Jurkat, Clone E6-1 (cell line): ENCODE measurements at regions not wholly inside any gene's neighbourhood (a gene's known extent, or its start where the extent isn't known, plus 50 kb on each side); places are given as distances from the start of the nearest gene placed in this dataset.
"Not testable (repeated sequence)": the region's sequence is repeated elsewhere in the genome, so short reads cannot be mapped to it uniquely, and the experiment has no call there.

ENCODE experiments used
- DNase-seq: peaks from one replicate; pipeline ENCODE4 v3.0.0-alpha.2; 2011; ENCODE audit warnings: low read depth, low spot score
- H3K4me3 ChIP-seq: 2 replicates; pipeline ENCODE4 v1.5.1; 2011; ENCODE audit warnings: mild to moderate bottlenecking, low read length, control low read depth, moderate library complexity

GRCh38 chr13:79871594-79871993, 390.6 kb downstream of the NDFIP2 start:
- DNase-seq: no peak
- no peak overlapping the region for H3K4me3 ChIP-seq

- no peak overlapping the region for H3K4me3 ChIP-seq
- DNase-seq: no peak
These were observed 389.8 kb downstream of the NDFIP2 start for GRCh38 chr13:79870766-79871165.

- H3K4me3 ChIP-seq: no peak overlapping the region
- no peak for DNase-seq
These were observed 389.2 kb downstream of the NDFIP2 start for GRCh38 chr13:79870123-79870522.

GRCh38 chr13:79869326-79869725, 388.4 kb downstream of the NDFIP2 start:
- no peak overlapping the region for H3K4me3 ChIP-seq
- DNase-seq: peak; percentile 90

GRCh38 chr13:79867254-79867653, 386.3 kb downstream of the NDFIP2 start:
- H3K4me3 ChIP-seq: no peak overlapping the region; the same call in 1 of the 2 replicates
- peak; percentile 82 for DNase-seq

- H3K4me3 ChIP-seq: no peak overlapping the region
These were observed 385.5 kb downstream of the NDFIP2 start for GRCh38 chr13:79866436-79866835.

GRCh38 chr13:79862515-79862914, 381.6 kb downstream of the NDFIP2 start:
- no peak overlapping the region for H3K4me3 ChIP-seq
- no peak for DNase-seq

More at GRCh38 chr13:79866436-79866835, 385.5 kb downstream of the NDFIP2 start:
- DNase-seq: no peak

- no peak overlapping the region for H3K4me3 ChIP-seq
- no peak for DNase-seq
These were observed 380.8 kb downstream of the NDFIP2 start for GRCh38 chr13:79861731-79862130.

- DNase-seq: no peak
- H3K4me3 ChIP-seq: no peak overlapping the region
These were observed 379.8 kb downstream of the NDFIP2 start for GRCh38 chr13:79860791-79861190.

GRCh38 chr13:79859756-79860155, 378.8 kb downstream of the NDFIP2 start:
- H3K4me3 ChIP-seq: no peak overlapping the region

GRCh38 chr13:79853251-79853650, 372.3 kb downstream of the NDFIP2 start:
- no peak overlapping the region for H3K4me3 ChIP-seq

More at GRCh38 chr13:79859756-79860155, 378.8 kb downstream of the NDFIP2 start:
- DNase-seq: no peak

GRCh38 chr13:79851318-79851717, 370.4 kb downstream of the NDFIP2 start:
- no peak for DNase-seq
- no peak overlapping the region for H3K4me3 ChIP-seq

More at GRCh38 chr13:79853251-79853650, 372.3 kb downstream of the NDFIP2 start:
- DNase-seq: no peak

GRCh38 chr13:79847882-79848592, 367.1 kb downstream of the NDFIP2 start:
- H3K4me3 ChIP-seq: no peak overlapping the region
- DNase-seq: no peak

GRCh38 chr13:79846386-79846785, 365.4 kb downstream of the NDFIP2 start:
- H3K4me3 ChIP-seq: no peak overlapping the region
- no peak for DNase-seq

- no peak for DNase-seq
These were observed 356.9 kb downstream of the NDFIP2 start for GRCh38 chr13:79837741-79838450.

GRCh38 chr13:79836121-79836520, 355.2 kb downstream of the NDFIP2 start:
- H3K4me3 ChIP-seq, DNase-seq: not testable (repeated sequence)

More at GRCh38 chr13:79837741-79838450, 356.9 kb downstream of the NDFIP2 start:
- no peak overlapping the region for H3K4me3 ChIP-seq

GRCh38 chr13:79834876-79835275, 353.9 kb downstream of the NDFIP2 start:
- no peak overlapping the region for H3K4me3 ChIP-seq
- DNase-seq: no peak

- H3K4me3 ChIP-seq: no peak overlapping the region
- no peak for DNase-seq
These were observed 353.0 kb downstream of the NDFIP2 start for GRCh38 chr13:79833991-79834390.

GRCh38 chr13:79831556-79831955, 350.6 kb downstream of the NDFIP2 start:
- H3K4me3 ChIP-seq: no peak overlapping the region
- no peak for DNase-seq

- H3K4me3 ChIP-seq: no peak overlapping the region
- DNase-seq: no peak
These were observed 350.0 kb downstream of the NDFIP2 start for GRCh38 chr13:79830945-79831344.
